GM12878 (cell line): ENCODE measurements at regions not wholly inside any gene's neighbourhood (a gene's known extent, or its start where the extent isn't known, plus 50 kb on each side); places are given as distances from the start of the nearest gene placed in this dataset.

ENCODE experiments used
- ATAC-seq: fragments of 200-7000 bp; cut with Tn5 transposase; 3 replicates; pipeline ENCODE4 v1.9.1; 2020; ENCODE audit warnings: mild to moderate bottlenecking, moderate library complexity
- BruUV-seq: library from RNA; stranded (reverse); fragments of 400-500 nt; replicated peaks from 2 replicates; lab custom pipeline; 2021; lab: Mats Ljungman, UMichigan
- CTCF ChIA-PET: fragments of 300-600 bp; sonication (Branson Sonifier 250); formaldehyde crosslinking; extraction: SDS; loops from one replicate; lab custom pipeline; 2021; ENCODE audit warnings: inconsistent platforms; lab: Yijun Ruan, JAX
- POLR2A ChIA-PET: fragments of 350-600 bp; formaldehyde crosslinking; extraction: SDS; loops from one replicate; lab custom pipeline; 2021; ENCODE audit warnings: inconsistent platforms; lab: Charles Lee
- RAD21 ChIA-PET: fragments of 300-600 bp; sonication (Branson Sonifier 250); formaldehyde crosslinking; loops from one replicate; lab custom pipeline; 2023; ENCODE audit warnings: antibody characterized with exemption; ENCODE audit not compliant: unreplicated experiment; lab: Charles Lee
- SMC1A ChIA-PET: fragments of 300-600 bp; sonication (Branson Sonifier 250); formaldehyde crosslinking; loops from one replicate; lab custom pipeline; 2023; ENCODE audit not compliant: unreplicated experiment, uncharacterized antibody; lab: Charles Lee
- DNase-seq: peaks from one replicate; pipeline ENCODE4 v3.0.0-alpha.2; 2011; ENCODE audit warnings: low read depth, low spot score
- FAIRE-seq: peaks from 3 replicates; lab custom pipeline; 2011; peaks lifted over from hg19 to GRCh38; lab: Jason Lieb, UNC
- H2AFZ ChIP-seq: 2 replicates; pipeline ENCODE4 v1.6.0; 2011; ENCODE audit warnings: low read depth, low read length, control low read depth; ENCODE audit not compliant: control insufficient read depth
- H3K27ac ChIP-seq: 2 replicates; pipeline ENCODE4 v1.5.1; 2011; ENCODE audit warnings: control low read depth; ENCODE audit not compliant: control insufficient read depth, insufficient read depth
- H3K27me3 ChIP-seq, 2 experiments: replicated peaks in 1 of 2; 2 replicates each; pipeline versions ENCODE4 v1.6.0 to v1.6.1; 2011; ENCODE audit warnings: low read length in 1 of 2; ENCODE audit not compliant: control insufficient read depth in 2 of 2, insufficient read depth in 2 of 2
- H3K36me3 ChIP-seq, 2 experiments: 2 replicates each; pipeline ENCODE4 v1.5.1; 2011; ENCODE audit warnings: low read length in 1 of 2; ENCODE audit not compliant: control insufficient read depth in 2 of 2, insufficient read depth in 2 of 2
- H3K4me1 ChIP-seq: 2 replicates; pipeline ENCODE4 v1.6.1; 2011; ENCODE audit warnings: mild to moderate bottlenecking, low read length, moderate library complexity, mixed read lengths; ENCODE audit not compliant: control insufficient read depth, insufficient read depth
- H3K4me2 ChIP-seq: 2 replicates; pipeline ENCODE4 v1.6.0; 2011; ENCODE audit warnings: control low read depth; ENCODE audit not compliant: control insufficient read depth, insufficient read depth
- H3K4me3 ChIP-seq: fragments of 200-600 bp; sonication (generic); 2 replicates; pipeline ENCODE4 v1.5.1; 2016
- H3K79me2 ChIP-seq: 2 replicates; pipeline ENCODE4 v1.6.0; 2011; ENCODE audit warnings: low read length; ENCODE audit not compliant: control insufficient read depth, insufficient read depth
- H3K9ac ChIP-seq: 2 replicates; pipeline ENCODE4 v1.8.0; 2011; ENCODE audit warnings: low read length, control low read depth, mixed read lengths; ENCODE audit not compliant: control insufficient read depth, insufficient read depth
- H3K9me3 ChIP-seq: replicated peaks from 3 replicates; pipeline ENCODE4 v1.5.1; 2011; ENCODE audit warnings: mild to moderate bottlenecking, low read length; ENCODE audit not compliant: control insufficient read depth, insufficient read depth
- H4K20me1 ChIP-seq: 2 replicates; pipeline ENCODE4 v1.6.0; 2011; ENCODE audit not compliant: control insufficient read depth, insufficient read depth
- CHD4 ChIP-seq: fragments of 200-600 bp; sonication (generic); IDR thresholded peaks from 2 replicates; pipeline ENCODE4 v1.6.1; 2016; ENCODE audit warnings: mild to moderate bottlenecking
- CREM ChIP-seq: IDR thresholded peaks from 2 replicates; pipeline ENCODE4 v1.6.1; 2014; ENCODE audit warnings: antibody characterized with exemption, low read depth
- EP300 ChIP-seq, 2 experiments: fragments of 150-350 bp in 1 of 2; IDR thresholded peaks; 2 replicates each; pipeline ENCODE4 v1.6.1; 2011 to 2012; ENCODE audit warnings: low read depth in 2 of 2, low read length in 2 of 2, borderline replicate concordance in 1 of 2, improper control_type of control experiment in 1 of 2, inconsistent platforms in 1 of 2; ENCODE audit not compliant: control insufficient read depth in 1 of 2
- MTA2 ChIP-seq: fragments of 450-650 bp; IDR thresholded peaks from 2 replicates; pipeline ENCODE4 v1.6.1; 2016; ENCODE audit warnings: low read depth, mild to moderate bottlenecking, moderate library complexity
- PAX5 ChIP-seq: IDR thresholded peaks from 2 replicates; pipeline ENCODE4 v1.6.1; 2011; ENCODE audit warnings: low read depth, low read length, borderline replicate concordance
- SREBF1 ChIP-seq: IDR thresholded peaks from 2 replicates; pipeline ENCODE4 v1.6.1; 2012; ENCODE audit warnings: mild to moderate bottlenecking, low read length
- SREBF2 ChIP-seq: IDR thresholded peaks from 2 replicates; pipeline ENCODE4 v1.6.1; 2012; ENCODE audit warnings: mild to moderate bottlenecking, low read length
- TBL1XR1 ChIP-seq: IDR thresholded peaks from 2 replicates; pipeline ENCODE4 v1.6.1; 2012; ENCODE audit warnings: low read depth, low read length, improper control_type of control experiment
- TCF12 ChIP-seq: IDR thresholded peaks from 2 replicates; pipeline ENCODE4 v1.6.1; 2011; ENCODE audit warnings: low read depth, mild to moderate bottlenecking, low read length
- WGBS: methylation state at CpG from one replicate; pipeline ENCODE4 v1.1.6; 2016; ENCODE audit warnings: low lambda C conversion rate; ENCODE audit not compliant: insufficient replicate concordance, insufficient coverage; ENCODE audit errors: missing lambda C conversion rate; 5-methylcytosine and 5-hydroxymethylcytosine counted together
- in situ Hi-C: fragments of 300-500 bp; cut with MboI; formaldehyde crosslinking; loops from 9 replicates; pipeline ENCODE4 v1.14.3; 2018; ENCODE audit warnings: mixed read lengths
- intact Hi-C: fragments of 100-400 bp; cut with micrococcal nuclease; formaldehyde crosslinking; loops from one replicate; pipeline ENCODE4 v1.14.2; 2022; ENCODE audit not compliant: unreplicated experiment
- TF ChIP-seq, protein P1 (sequence below), 3 experiments: IDR thresholded peaks in 2 of 3; conservative IDR thresholded peaks in 1 of 3; 2 replicates each; pipeline ENCODE4 v1.5.1; 2011; ENCODE audit warnings: low read depth in 3 of 3, low read length in 3 of 3, mild to moderate bottlenecking in 3 of 3, control low read depth in 2 of 3, moderate library complexity in 2 of 3, inconsistent platforms in 1 of 3, mixed read lengths in 1 of 3; ENCODE audit not compliant: control insufficient read depth in 2 of 3, insufficient read depth in 1 of 3; ENCODE audit errors: extremely low read depth in 1 of 3
- TF ChIP-seq, protein P2 (sequence below): fragments of 450-650 bp; IDR thresholded peaks from 2 replicates; pipeline ENCODE4 v1.6.1; 2017; ENCODE audit warnings: low read depth, mild to moderate bottlenecking, moderate library complexity
- TF ChIP-seq, protein P3 (sequence below): IDR thresholded peaks from 2 replicates; pipeline ENCODE4 v1.6.1; 2011; ENCODE audit warnings: mild to moderate bottlenecking, low read depth, low read length, moderate library complexity; ENCODE audit not compliant: insufficient replicate concordance

DNA sequence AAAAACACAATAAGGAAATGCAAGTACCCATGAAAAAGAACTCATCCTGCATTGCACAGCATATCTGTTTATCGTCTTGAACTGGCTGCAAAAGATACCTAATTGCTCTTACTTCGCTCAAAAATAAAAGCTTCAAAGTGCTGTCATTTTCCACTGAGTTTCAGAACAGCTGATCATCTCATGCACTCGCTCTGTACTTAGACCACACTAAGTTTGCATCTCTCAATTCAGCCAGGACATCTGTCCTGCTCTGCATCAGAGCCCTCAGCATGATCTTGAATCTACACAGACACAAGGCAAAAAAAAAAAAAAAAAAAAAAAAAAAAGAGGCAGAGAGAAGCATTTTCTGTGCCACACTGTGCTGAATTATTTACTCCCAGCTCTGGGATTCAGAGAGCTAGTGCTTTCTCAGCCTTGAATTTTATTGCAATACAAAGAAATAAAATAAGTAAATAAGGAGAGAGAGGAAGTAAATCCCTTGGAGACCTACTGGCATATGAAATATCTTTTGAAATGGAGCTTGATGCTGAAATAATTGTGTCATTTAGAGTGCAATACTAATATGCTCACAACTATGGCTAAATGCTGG lies 81.3 kb downstream of the PPP1R2C start:
- Histone ChIP-seq H3K9ac (no peak overlapping the region), H3K27ac (no peak overlapping the region), H3K79me2 (no peaks in the 10 kb centered on the region), H3K36me3 (no peaks in the 10 kb centered on the region), H3K27me3 (no peaks in the 10 kb centered on the region), H3K9me3 (no peaks in the 10 kb centered on the region), H3K4me3 (no peak overlapping the region), H3K4me2 (no peak overlapping the region), H2AFZ (no peak overlapping the region), H3K4me1 (no peaks in the 10 kb centered on the region), H4K20me1 (no peaks in the 10 kb centered on the region)
- intact Hi-C loops (no loop called here), in situ Hi-C loops (no loop called here)
- ChIA-PET SMC1A (interaction anchor here (0.7 kb wide), 1 partner anchor 728 kb away, joined by 3 read pairs; no protein-coding TSS in a partner anchor), CTCF (no interaction called here), RAD21 (interaction anchor here (0.6 to 0.7 kb wide), 2 partner anchors 73 to 1253 kb away, joined by 3 to 4 read pairs; no protein-coding TSS in a partner anchor), POLR2A (no interaction called here)
- no peak for TF ChIP-seq SREBF1
- no peak for TF ChIP-seq CHD4
- TF ChIP-seq MTA2 = no peak
- ATAC-seq = no peak
- no TSS peak for BruUV-seq
- WGBS = 0% methylated on average over 3 of the region's 3 CpGs
- FAIRE-seq = no peak
- DNase-seq = no peak

DNA sequence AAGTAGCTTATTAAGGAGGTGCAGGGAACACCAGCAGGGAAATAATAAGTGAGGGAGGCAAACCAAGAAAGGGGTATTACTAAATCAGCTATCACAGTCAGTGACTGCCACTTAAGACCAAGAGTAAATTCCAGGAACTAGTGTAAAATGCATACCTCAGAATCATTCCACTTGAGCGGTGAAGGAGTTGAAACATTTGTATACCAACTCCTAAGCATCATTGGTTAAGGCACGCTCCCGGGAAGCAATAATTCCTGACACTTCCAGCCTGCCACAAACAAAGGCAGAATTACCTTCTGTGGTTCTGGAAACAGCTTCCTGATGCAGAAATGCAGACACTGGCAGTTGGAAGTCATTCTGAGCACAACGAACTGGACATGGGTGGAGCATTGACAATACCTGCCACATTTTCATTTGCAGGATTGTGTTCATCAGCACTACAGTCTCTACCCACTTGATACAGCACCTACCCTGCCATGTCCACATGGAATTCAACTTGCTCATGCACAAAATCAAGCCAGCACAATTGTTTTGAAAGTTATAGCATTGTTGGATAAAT lies 82.1 kb downstream of the PPP1R2C start:
- H3K27me3 ChIP-seq = no peaks in the 10 kb centered on the region
- in situ Hi-C loops = no loop called here
- SMC1A ChIA-PET = no interaction called here
- H3K36me3 ChIP-seq = no peaks in the 10 kb centered on the region
- WGBS = 13% methylated on average over 4 of the region's 4 CpGs
- BruUV-seq = no TSS peak
- RAD21 ChIA-PET = no interaction called here
- H3K9ac ChIP-seq = no peak overlapping the region
- H3K27ac ChIP-seq = no peak overlapping the region
- CTCF ChIA-PET = no interaction called here
- no peaks in the 10 kb centered on the region for H3K79me2 ChIP-seq
- no peak overlapping the region for H3K4me3 ChIP-seq
- no peak overlapping the region for H3K4me2 ChIP-seq
- no peaks in the 10 kb centered on the region for H3K9me3 ChIP-seq
- intact Hi-C loops = no loop called here
- POLR2A ChIA-PET = no interaction called here
- FAIRE-seq (no peak), ATAC-seq (no peak), DNase-seq (no peak)
- H3K4me1 ChIP-seq = no peaks in the 10 kb centered on the region
- H2AFZ ChIP-seq = no peak overlapping the region
- no peaks in the 10 kb centered on the region for H4K20me1 ChIP-seq
- TF ChIP-seq TBL1XR1 = no peak
- TF ChIP-seq PAX5 = no peak
- no peak for TF ChIP-seq CREM
- TF ChIP-seq, protein P1, sequence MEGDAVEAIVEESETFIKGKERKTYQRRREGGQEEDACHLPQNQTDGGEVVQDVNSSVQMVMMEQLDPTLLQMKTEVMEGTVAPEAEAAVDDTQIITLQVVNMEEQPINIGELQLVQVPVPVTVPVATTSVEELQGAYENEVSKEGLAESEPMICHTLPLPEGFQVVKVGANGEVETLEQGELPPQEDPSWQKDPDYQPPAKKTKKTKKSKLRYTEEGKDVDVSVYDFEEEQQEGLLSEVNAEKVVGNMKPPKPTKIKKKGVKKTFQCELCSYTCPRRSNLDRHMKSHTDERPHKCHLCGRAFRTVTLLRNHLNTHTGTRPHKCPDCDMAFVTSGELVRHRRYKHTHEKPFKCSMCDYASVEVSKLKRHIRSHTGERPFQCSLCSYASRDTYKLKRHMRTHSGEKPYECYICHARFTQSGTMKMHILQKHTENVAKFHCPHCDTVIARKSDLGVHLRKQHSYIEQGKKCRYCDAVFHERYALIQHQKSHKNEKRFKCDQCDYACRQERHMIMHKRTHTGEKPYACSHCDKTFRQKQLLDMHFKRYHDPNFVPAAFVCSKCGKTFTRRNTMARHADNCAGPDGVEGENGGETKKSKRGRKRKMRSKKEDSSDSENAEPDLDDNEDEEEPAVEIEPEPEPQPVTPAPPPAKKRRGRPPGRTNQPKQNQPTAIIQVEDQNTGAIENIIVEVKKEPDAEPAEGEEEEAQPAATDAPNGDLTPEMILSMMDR (IDR thresholded peaks at IDR 0.05 in 2 of 3, conservative IDR thresholded peaks at IDR 0.05 in 1 of 3; ENCODE audit: control insufficient read depth in 2 of 3, extremely low read depth in 1 of 3, insufficient read depth in 1 of 3, low read depth in 3 of 3, low read length in 3 of 3) = no peak
- no peak for TF ChIP-seq EP300 (IDR thresholded peaks at IDR 0.05; ENCODE audit: borderline replicate concordance in 1 of 2, control insufficient read depth in 1 of 2, low read depth in 2 of 2, low read length in 2 of 2)
- TF ChIP-seq, protein P2, sequence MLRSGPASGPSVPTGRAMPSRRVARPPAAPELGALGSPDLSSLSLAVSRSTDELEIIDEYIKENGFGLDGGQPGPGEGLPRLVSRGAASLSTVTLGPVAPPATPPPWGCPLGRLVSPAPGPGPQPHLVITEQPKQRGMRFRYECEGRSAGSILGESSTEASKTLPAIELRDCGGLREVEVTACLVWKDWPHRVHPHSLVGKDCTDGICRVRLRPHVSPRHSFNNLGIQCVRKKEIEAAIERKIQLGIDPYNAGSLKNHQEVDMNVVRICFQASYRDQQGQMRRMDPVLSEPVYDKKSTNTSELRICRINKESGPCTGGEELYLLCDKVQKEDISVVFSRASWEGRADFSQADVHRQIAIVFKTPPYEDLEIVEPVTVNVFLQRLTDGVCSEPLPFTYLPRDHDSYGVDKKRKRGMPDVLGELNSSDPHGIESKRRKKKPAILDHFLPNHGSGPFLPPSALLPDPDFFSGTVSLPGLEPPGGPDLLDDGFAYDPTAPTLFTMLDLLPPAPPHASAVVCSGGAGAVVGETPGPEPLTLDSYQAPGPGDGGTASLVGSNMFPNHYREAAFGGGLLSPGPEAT = no peak
- TF ChIP-seq SREBF2 = no peak
- TF ChIP-seq, protein P3, sequence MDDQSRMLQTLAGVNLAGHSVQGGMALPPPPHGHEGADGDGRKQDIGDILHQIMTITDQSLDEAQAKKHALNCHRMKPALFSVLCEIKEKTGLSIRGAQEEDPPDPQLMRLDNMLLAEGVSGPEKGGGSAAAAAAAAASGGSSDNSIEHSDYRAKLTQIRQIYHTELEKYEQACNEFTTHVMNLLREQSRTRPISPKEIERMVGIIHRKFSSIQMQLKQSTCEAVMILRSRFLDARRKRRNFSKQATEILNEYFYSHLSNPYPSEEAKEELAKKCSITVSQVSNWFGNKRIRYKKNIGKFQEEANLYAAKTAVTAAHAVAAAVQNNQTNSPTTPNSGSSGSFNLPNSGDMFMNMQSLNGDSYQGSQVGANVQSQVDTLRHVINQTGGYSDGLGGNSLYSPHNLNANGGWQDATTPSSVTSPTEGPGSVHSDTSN = no peak
- TF ChIP-seq TCF12 = no peak
